HCT116 (cell line): ENCODE measurements at regions not wholly inside any gene's neighbourhood (a gene's known extent, or its start where the extent isn't known, plus 50 kb on each side); places are given as distances from the start of the nearest gene placed in this dataset.

ENCODE experiments used
- ATAC-seq: fragments of 200-7000 bp; cut with Tn5 transposase; 2 replicates; pipeline ENCODE4 v1.9.1; 2020; ENCODE audit warnings: mild to moderate bottlenecking, moderate library complexity
- BruUV-seq: library from RNA; stranded (reverse); fragments of 400-500 nt; replicated peaks from 2 replicates; lab custom pipeline; 2021; lab: Mats Ljungman, UMichigan
- CTCF ChIA-PET: fragments of 300-600 bp; sonication (Branson Sonifier 250); formaldehyde crosslinking; loops from one replicate; lab custom pipeline; 2021; ENCODE audit warnings: antibody characterized with exemption; lab: Charles Lee
- POLR2A ChIA-PET: fragments of 300-600, 350-600 bp; sonication (Branson Sonifier 250); formaldehyde crosslinking; loops from one replicate; lab custom pipeline; 2021; ENCODE audit warnings: antibody characterized with exemption; lab: Charles Lee
- RAD21 ChIA-PET, 2 experiments: fragments of 300-600 bp; sonication (Branson Sonifier 250); formaldehyde crosslinking; loops; one replicate each; lab custom pipeline; 2023; ENCODE audit warnings: low total read pairs in 2 of 2; ENCODE audit not compliant: uncharacterized antibody in 2 of 2, unreplicated experiment in 2 of 2, low non-redundant PET in 1 of 2; lab: Charles Lee
- DNase-seq: peaks from one replicate; pipeline ENCODE4 v3.0.0-alpha.2; 2010; ENCODE audit warnings: low read depth, low spot score
- H2AFZ ChIP-seq: fragments of 200-600 bp; shearing (Covaris generic), sonication (generic); 2 replicates; pipeline ENCODE4 v1.6.1; 2017; ENCODE audit warnings: low read depth, mixed run types, mixed read lengths, antibody characterized with exemption, low read length; ENCODE audit not compliant: poor library complexity, severe bottlenecking
- H3K27ac ChIP-seq: 2 replicates; pipeline ENCODE4 v1.5.1; 2012; ENCODE audit warnings: low read depth, low read length
- H3K27me3 ChIP-seq: fragments of 200-600 bp; sonication (generic); 2 replicates; pipeline ENCODE4 v1.6.1; 2016; ENCODE audit warnings: mixed run types, low read length, mixed read lengths; ENCODE audit not compliant: insufficient read depth
- H3K36me3 ChIP-seq, 2 experiments: fragments of 200-500 bp in 1 of 2; fragments of 200-600 bp in 1 of 2; sonication (Bioruptor generic) in 1 of 2; sonication (generic) in 1 of 2; 2 replicates each; pipeline versions ENCODE4 v1.5.1 to v1.6.1; 2014 to 2016; ENCODE audit warnings: low read length in 2 of 2, inconsistent platforms in 1 of 2, mixed read lengths in 1 of 2, mixed run types in 1 of 2; ENCODE audit not compliant: insufficient read depth in 2 of 2, control insufficient read depth in 1 of 2
- H3K4me1 ChIP-seq, 2 experiments: fragments of 200-600 bp in 1 of 2; sonication (generic) in 1 of 2; 2 replicates each; pipeline versions ENCODE4 v1.5.1 to v1.6.1; 2012 to 2017; ENCODE audit warnings: low read length in 2 of 2, inconsistent platforms in 1 of 2, mild to moderate bottlenecking in 1 of 2, mixed read lengths in 1 of 2, mixed run types in 1 of 2, moderate library complexity in 1 of 2; ENCODE audit not compliant: insufficient read depth in 2 of 2, control insufficient read depth in 1 of 2
- H3K4me2 ChIP-seq: fragments of 200-600 bp; sonication (generic); 2 replicates; pipeline ENCODE4 v1.6.1; 2017; ENCODE audit warnings: mixed run types, low read length, mixed read lengths
- H3K4me3 ChIP-seq, 2 experiments: fragments of 200-600 bp in 1 of 2; sonication (generic) in 1 of 2; replicated peaks in 1 of 2; 2 replicates each; pipeline ENCODE4 v1.5.1; 2011 to 2016; ENCODE audit warnings: low read length in 2 of 2, control low read depth in 1 of 2, low read depth in 1 of 2, mild to moderate bottlenecking in 1 of 2, mixed read lengths in 1 of 2, mixed run types in 1 of 2
- H3K79me2 ChIP-seq: fragments of 200-600 bp; sonication (generic); 2 replicates; pipeline ENCODE4 v1.6.1; 2017; ENCODE audit warnings: mild to moderate bottlenecking, mixed run types, low read length, moderate library complexity, mixed read lengths; ENCODE audit not compliant: insufficient read depth
- H3K9ac ChIP-seq: fragments of 200-600 bp; sonication (generic); 2 replicates; pipeline ENCODE4 v1.6.1; 2016; ENCODE audit warnings: low read length, mixed read lengths
- H3K9me2 ChIP-seq: fragments of 200-600 bp; sonication (generic), shearing (Covaris generic); 2 replicates; pipeline ENCODE4 v1.6.1; 2017; ENCODE audit warnings: mixed run types, mild to moderate bottlenecking, moderate library complexity; ENCODE audit not compliant: insufficient read depth
- H3K9me3 ChIP-seq, 2 experiments: fragments of 200-500 bp in 1 of 2; fragments of 200-600 bp in 1 of 2; sonication (Bioruptor generic) in 1 of 2; sonication (generic) in 1 of 2; 2 replicates each; pipeline ENCODE4 v1.6.1; 2014 to 2017; ENCODE audit warnings: low read length in 2 of 2, mixed read lengths in 2 of 2, inconsistent platforms in 1 of 2, low read depth in 1 of 2, mild to moderate bottlenecking in 1 of 2, mixed run types in 1 of 2, moderate library complexity in 1 of 2; ENCODE audit not compliant: control insufficient read depth in 1 of 2, insufficient read depth in 1 of 2
- H4K20me1 ChIP-seq: fragments of 200-600 bp; sonication (generic), shearing (Covaris generic); 2 replicates; pipeline ENCODE4 v1.6.1; 2017; ENCODE audit warnings: mixed run types, mild to moderate bottlenecking, moderate library complexity; ENCODE audit not compliant: insufficient read depth
- CEBPB ChIP-seq: IDR thresholded peaks from 2 replicates; pipeline ENCODE4 v1.6.1; 2012; ENCODE audit warnings: low read depth
- ELF1 ChIP-seq: IDR thresholded peaks from 2 replicates; pipeline ENCODE4 v1.6.1; 2012; ENCODE audit warnings: low read depth, borderline replicate concordance
- EZH2 ChIP-seq: fragments of 200-600 bp; sonication (generic); IDR thresholded peaks from 2 replicates; pipeline ENCODE4 v1.6.1; 2017; ENCODE audit warnings: antibody characterized with exemption, mixed run types
- FOSL1 ChIP-seq: IDR thresholded peaks from 2 replicates; pipeline ENCODE4 v1.6.1; 2012; ENCODE audit warnings: low read depth
- POLR2A ChIP-seq: IDR thresholded peaks from 2 replicates; pipeline ENCODE4 v1.7.0; 2011; ENCODE audit warnings: borderline replicate concordance; ENCODE audit not compliant: insufficient read depth, insufficient read length; ENCODE audit errors: extremely low read depth
- POLR2AphosphoS5 ChIP-seq: IDR thresholded peaks from 2 replicates; pipeline ENCODE4 v1.6.1; 2011; ENCODE audit warnings: mild to moderate bottlenecking, low read depth, low read length, moderate library complexity
- RAD21 ChIP-seq: IDR thresholded peaks from 2 replicates; pipeline ENCODE4 v1.6.1; 2012; ENCODE audit warnings: low read depth, mild to moderate bottlenecking
- SIN3A ChIP-seq: IDR thresholded peaks from 2 replicates; pipeline ENCODE4 v1.6.1; 2012; ENCODE audit warnings: low read depth
- TCF7L2 ChIP-seq: IDR thresholded peaks from 2 replicates; pipeline ENCODE4 v1.7.0; 2011; ENCODE audit warnings: borderline replicate concordance, inconsistent platforms; ENCODE audit not compliant: insufficient read depth, insufficient read length; ENCODE audit errors: extremely low read depth
- YY1 ChIP-seq: IDR thresholded peaks from 2 replicates; pipeline ENCODE4 v1.6.1; 2011; ENCODE audit warnings: low read length, low read depth, moderate library complexity, mild to moderate bottlenecking; ENCODE audit not compliant: insufficient replicate concordance; ENCODE audit errors: extremely low read depth
- ZNF274 ChIP-seq: fragments of 200-500 bp; sonication (Bioruptor generic); IDR thresholded peaks from 2 replicates; pipeline ENCODE4 v1.6.1; 2014; ENCODE audit warnings: mild to moderate bottlenecking, low read depth, low read length, inconsistent platforms
- intact Hi-C: fragments of 100-400 bp; cut with micrococcal nuclease; formaldehyde crosslinking; loops from 2 replicates; pipeline ENCODE4 v1.10.0; 2022
- TF ChIP-seq, protein P1 (sequence below): IDR thresholded peaks from 2 replicates; pipeline ENCODE4 v1.6.1; 2012

GRCh38 chr6:27669624-27670301, 196.9 kb upstream of the ZNF184 start:
- Histone ChIP-seq H3K4me1 (peaks cover 15 to 42% of the 10 kb centered on the region in 2 experiments; a peak in 3 of 4 replicates), H3K9me2 (no peaks in the 10 kb centered on the region), H3K27me3 (no peaks in the 10 kb centered on the region), H3K4me2 (no peak overlapping the region), H3K9ac (no peak overlapping the region), H3K4me3 (no peak overlapping the region), H4K20me1 (no peaks in the 10 kb centered on the region), H3K79me2 (no peaks in the 10 kb centered on the region), H3K36me3 (no peaks in the 10 kb centered on the region), H3K27ac (no peak overlapping the region), H3K9me3 (no peaks in the 10 kb centered on the region), H2AFZ (no peak overlapping the region)
- no peak for ATAC-seq
- ChIA-PET POLR2A (interaction anchor here (1.3 kb wide), 2 partner anchors 10 to 85 kb away, joined by 3 to 4 read pairs; no protein-coding TSS in a partner anchor), RAD21 (no interaction called here), CTCF (no interaction called here)
- TF ChIP-seq SIN3A (no peak), TCF7L2 (no peak), POLR2A (no peak), RAD21 (no peak), YY1 (no peak), FOSL1 (no peak), CEBPB (no peak), POLR2AphosphoS5 (no peak), EZH2 (no peak), ELF1 (no peak), ZNF274 (no peak)
- TF ChIP-seq, protein P1, sequence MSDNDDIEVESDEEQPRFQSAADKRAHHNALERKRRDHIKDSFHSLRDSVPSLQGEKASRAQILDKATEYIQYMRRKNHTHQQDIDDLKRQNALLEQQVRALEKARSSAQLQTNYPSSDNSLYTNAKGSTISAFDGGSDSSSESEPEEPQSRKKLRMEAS: no peak
- BruUV-seq: no TSS peak
- intact Hi-C loops: loop anchor here (5.0 to 10.0 kb wide), 5 partner anchors 62 to 507 kb away; no protein-coding TSS in a partner anchor
- no peak for DNase-seq
